Right atrium auricular region (tissue), 2 donors: ENCODE measurements at regions not wholly inside any gene's neighbourhood (a gene's known extent, or its start where the extent isn't known, plus 50 kb on each side); places are given as distances from the start of the nearest gene placed in this dataset.
"Not testable (repeated sequence)": the region's sequence is repeated elsewhere in the genome, so short reads cannot be mapped to it uniquely, and the experiment has no call there.

Experiments used
- DNase-seq: peaks from one replicate; pipeline ENCODE4 v3.0.0-alpha.2; 2019; ENCODE audit warnings: low spot score
- H3K27ac ChIP-seq, 2 donors: fragments of 200-600 bp; sonication (generic); 1 replicate in 1 of 2; 2 replicates in 1 of 2; pipeline ENCODE4 v1.5.1; 2016 to 2019
- H3K27me3 ChIP-seq, 2 donors: fragments of 200-600 bp; sonication (generic); one replicate each; pipeline versions ENCODE4 v1.5.1 to v1.6.0; 2017 to 2019
- H3K36me3 ChIP-seq: fragments of 200-600 bp; sonication (generic); one replicate; pipeline ENCODE4 v1.5.1; 2016
- H3K4me1 ChIP-seq, 2 donors: fragments of 200-600 bp; sonication (generic); one replicate each; pipeline versions ENCODE4 v1.5.1 to v1.6.0; 2017 to 2019
- H3K4me3 ChIP-seq, 2 donors: fragments of 200-600 bp; sonication (generic); 1 replicate in 1 of 2; 2 replicates in 1 of 2; pipeline ENCODE4 v1.5.1; 2017 to 2019; ENCODE audit warnings: mild to moderate bottlenecking in 1 of 2, moderate library complexity in 1 of 2
- H3K9me3 ChIP-seq, 2 donors: fragments of 200-600 bp; sonication (generic); one replicate each; pipeline ENCODE4 v1.5.1; 2019
- TF ChIP-seq, protein P1 (sequence below), 2 donors: fragments of 200-600 bp; sonication (generic); IDR thresholded peaks; one replicate each; pipeline ENCODE4 v1.5.1; 2019; ENCODE audit warnings: antibody characterized with exemption in 2 of 2

DNA sequence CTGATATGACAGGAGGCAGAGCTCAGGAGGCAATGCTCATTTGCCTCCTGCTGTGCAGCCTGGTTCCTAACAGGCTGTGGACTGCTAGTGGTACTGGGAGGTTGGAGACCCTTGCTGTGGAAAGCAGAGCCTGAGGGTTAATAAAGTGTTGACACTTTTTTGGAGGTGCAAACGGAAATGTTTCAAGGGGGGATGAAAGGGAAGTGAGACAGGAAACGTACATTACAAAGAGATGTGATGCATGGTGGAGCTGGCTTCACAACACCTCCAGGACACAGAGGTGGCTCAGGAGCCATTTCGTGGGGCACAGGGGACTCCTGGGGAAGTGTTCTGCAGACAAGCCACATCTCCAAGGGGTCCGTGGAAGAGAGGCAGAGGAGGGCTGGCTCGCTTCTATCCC is 137.6 kb upstream of the SVIL start:
- TF ChIP-seq, protein P1, sequence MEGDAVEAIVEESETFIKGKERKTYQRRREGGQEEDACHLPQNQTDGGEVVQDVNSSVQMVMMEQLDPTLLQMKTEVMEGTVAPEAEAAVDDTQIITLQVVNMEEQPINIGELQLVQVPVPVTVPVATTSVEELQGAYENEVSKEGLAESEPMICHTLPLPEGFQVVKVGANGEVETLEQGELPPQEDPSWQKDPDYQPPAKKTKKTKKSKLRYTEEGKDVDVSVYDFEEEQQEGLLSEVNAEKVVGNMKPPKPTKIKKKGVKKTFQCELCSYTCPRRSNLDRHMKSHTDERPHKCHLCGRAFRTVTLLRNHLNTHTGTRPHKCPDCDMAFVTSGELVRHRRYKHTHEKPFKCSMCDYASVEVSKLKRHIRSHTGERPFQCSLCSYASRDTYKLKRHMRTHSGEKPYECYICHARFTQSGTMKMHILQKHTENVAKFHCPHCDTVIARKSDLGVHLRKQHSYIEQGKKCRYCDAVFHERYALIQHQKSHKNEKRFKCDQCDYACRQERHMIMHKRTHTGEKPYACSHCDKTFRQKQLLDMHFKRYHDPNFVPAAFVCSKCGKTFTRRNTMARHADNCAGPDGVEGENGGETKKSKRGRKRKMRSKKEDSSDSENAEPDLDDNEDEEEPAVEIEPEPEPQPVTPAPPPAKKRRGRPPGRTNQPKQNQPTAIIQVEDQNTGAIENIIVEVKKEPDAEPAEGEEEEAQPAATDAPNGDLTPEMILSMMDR (IDR thresholded peaks at IDR 0.05) = no peak
- Histone ChIP-seq H3K4me3 (no peak overlapping the region), H3K27ac (no peak overlapping the region), H3K27me3 (no peaks in the 10 kb centered on the region), H3K4me1 (no peaks in the 10 kb centered on the region), H3K9me3 (no peaks in the 10 kb centered on the region), H3K36me3 (no peaks in the 10 kb centered on the region)
- DNase-seq = no peak

DNA sequence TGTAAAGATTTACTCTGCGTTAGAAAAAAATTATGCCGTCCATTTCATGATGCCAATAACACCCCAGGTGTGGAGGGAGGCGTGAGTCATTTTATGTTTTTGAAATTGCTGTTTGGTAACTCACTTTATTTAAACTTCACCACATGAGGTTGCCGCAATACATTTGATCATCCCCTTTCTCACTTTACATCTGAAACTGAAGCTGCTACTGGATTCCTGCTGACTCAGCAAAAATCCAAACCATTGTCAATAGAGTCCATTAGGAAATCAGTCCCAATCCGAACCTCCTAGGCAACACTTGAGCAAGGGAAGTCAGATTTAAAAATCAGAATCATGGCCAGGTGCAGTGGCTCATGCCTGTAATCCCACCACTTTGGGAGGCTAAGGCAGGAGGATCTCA is 136.6 kb upstream of the SVIL start:
- H3K4me3 ChIP-seq = no peak overlapping the region
- no peaks in the 10 kb centered on the region for H3K4me1 ChIP-seq
- H3K9me3 ChIP-seq = no peaks in the 10 kb centered on the region
- H3K27me3 ChIP-seq = no peaks in the 10 kb centered on the region
- TF ChIP-seq, protein P1 (IDR thresholded peaks at IDR 0.05) = no peak
- no peak overlapping the region for H3K27ac ChIP-seq
- no peak for DNase-seq
- no peaks in the 10 kb centered on the region for H3K36me3 ChIP-seq

DNA sequence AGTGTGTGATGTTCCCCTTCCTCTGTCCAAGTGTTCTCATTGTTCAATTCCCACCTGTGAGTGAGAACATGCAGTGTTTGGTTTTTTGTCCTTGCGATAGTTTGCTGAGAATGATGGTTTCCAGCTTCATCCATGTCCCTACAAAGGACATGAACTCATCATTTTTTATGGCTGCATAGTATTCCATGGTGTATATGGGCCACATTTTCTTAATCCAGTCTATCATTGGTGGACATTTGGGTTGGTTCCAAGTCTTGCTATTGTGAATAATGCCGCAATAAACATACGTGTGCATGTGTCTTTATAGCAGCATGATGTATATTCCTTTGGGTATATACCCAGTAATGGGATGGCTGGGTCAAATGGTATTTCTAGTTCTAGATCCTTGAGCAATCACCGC is 134.5 kb upstream of the SVIL start:
- H3K36me3 ChIP-seq, H3K27ac ChIP-seq, H3K4me3 ChIP-seq, DNase-seq, H3K27me3 ChIP-seq, H3K9me3 ChIP-seq, H3K4me1 ChIP-seq: not testable (repeated sequence)

DNA sequence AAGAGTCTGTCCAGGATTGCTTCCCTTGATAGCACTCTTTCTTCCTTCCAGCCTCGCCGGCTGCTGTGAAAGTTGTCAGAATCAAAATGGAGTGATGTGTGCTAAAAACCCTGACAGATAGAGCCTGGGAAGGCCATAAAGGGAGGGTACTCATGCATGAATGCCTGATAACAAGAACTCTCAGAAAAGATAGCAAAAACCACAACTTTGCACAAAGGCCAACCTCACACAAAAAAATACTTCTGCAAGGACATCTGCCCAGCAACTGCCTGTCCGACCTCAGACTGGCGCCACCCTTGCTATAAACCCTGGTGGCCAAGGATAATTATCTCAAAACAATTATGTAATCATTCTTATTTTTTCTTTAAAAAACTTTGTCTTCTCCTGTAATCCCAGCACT is 133.2 kb upstream of the SVIL start:
- Histone ChIP-seq H3K27ac (no peak overlapping the region), H3K27me3 (no peaks in the 10 kb centered on the region), H3K36me3 (no peaks in the 10 kb centered on the region), H3K4me1 (no peaks in the 10 kb centered on the region), H3K4me3 (no peak overlapping the region), H3K9me3 (no peaks in the 10 kb centered on the region)
- TF ChIP-seq, protein P1 (IDR thresholded peaks at IDR 0.05) = no peak
- DNase-seq = no peak

DNA sequence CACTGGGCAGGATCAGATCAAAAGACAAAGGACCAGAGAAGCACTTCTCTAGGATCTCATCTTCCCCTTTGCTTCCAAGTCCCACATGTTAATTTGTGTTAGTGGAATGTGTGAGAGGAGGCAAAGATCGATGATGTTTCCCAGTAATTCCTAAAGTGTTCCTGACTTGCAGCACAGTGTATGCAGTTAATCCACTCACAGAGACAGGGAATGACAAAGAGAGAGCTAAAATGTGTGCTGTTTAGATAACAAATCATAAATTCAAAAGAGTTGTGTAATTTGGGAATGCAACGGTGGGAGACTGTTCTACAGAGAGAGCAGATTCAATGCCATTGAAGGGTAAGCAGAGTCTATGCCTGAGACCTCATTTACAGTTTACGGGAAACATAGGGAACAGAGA is 132.0 kb upstream of the SVIL start:
- Histone ChIP-seq H3K4me3 (no peak overlapping the region), H3K4me1 (no peaks in the 10 kb centered on the region), H3K9me3 (no peaks in the 10 kb centered on the region), H3K36me3 (no peaks in the 10 kb centered on the region), H3K27me3 (no peaks in the 10 kb centered on the region), H3K27ac (no peak overlapping the region)
- TF ChIP-seq, protein P1 (IDR thresholded peaks at IDR 0.05) = no peak
- DNase-seq = no peak

DNA sequence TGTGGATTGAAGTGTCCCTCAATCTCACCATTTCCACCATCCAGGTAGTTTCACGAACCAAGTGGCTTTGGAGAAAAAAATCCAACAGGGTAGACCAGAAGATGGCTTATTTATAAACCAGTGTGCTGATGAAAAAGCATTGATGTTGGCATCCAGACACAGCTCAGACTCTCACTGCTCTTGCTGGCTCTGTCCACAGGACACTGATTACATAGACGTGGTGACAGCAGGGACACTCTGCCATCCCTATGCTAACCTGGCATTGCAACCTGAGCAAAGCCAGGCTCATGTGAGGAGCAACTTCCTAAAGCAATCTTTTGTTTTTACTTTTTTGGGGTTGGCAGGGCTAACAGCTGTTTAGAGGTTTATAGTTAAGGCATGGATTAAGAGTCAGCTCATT is 130.6 kb upstream of the SVIL start:
- Histone ChIP-seq H3K27ac (no peak overlapping the region), H3K4me3 (no peak overlapping the region), H3K36me3 (no peaks in the 10 kb centered on the region), H3K27me3 (no peaks in the 10 kb centered on the region), H3K4me1 (no peaks in the 10 kb centered on the region), H3K9me3 (no peaks in the 10 kb centered on the region)
- DNase-seq = no peak
- TF ChIP-seq, protein P1 (IDR thresholded peaks at IDR 0.05) = no peak
